Lower leg skin (tissue), 4 donors: ENCODE measurements at regions not wholly inside any gene's neighbourhood (a gene's known extent, or its start where the extent isn't known, plus 50 kb on each side); places are given as distances from the start of the nearest gene placed in this dataset.

ENCODE experiments used
- DNase-seq, 2 donors: peaks; one replicate each; pipeline ENCODE4 v3.0.0-alpha.2; 2019; ENCODE audit warnings: low spot score in 2 of 2
- H3K4me3 ChIP-seq: fragments of 200-600 bp; sonication (generic); 2 replicates; pipeline ENCODE4 v1.5.1; 2017; ENCODE audit warnings: mild to moderate bottlenecking, low read depth; ENCODE audit not compliant: poor library complexity, severe bottlenecking
- POLR2A ChIP-seq, 2 donors: fragments of 450-650 bp; IDR thresholded peaks; one replicate each; pipeline ENCODE4 v1.6.1; 2016 to 2017; ENCODE audit warnings: antibody characterized with exemption in 2 of 2, mild to moderate bottlenecking in 1 of 2, moderate library complexity in 1 of 2
- WGBS, 2 donors: methylation state at CpG; one replicate each; pipeline ENCODE4 v1.1.5; 2018; 5-methylcytosine and 5-hydroxymethylcytosine counted together
- intact Hi-C: fragments of 100-400 bp; cut with DNase I; formaldehyde crosslinking; loops from one replicate; pipeline ENCODE4 v1.15.0; 2023; ENCODE audit warnings: low total_unique reads
- TF ChIP-seq, protein P1 (sequence below), 3 donors: fragments of 450-650 bp; IDR thresholded peaks; one replicate each; pipeline ENCODE4 v1.5.1; 2016; ENCODE audit warnings: antibody characterized with exemption in 3 of 3, mild to moderate bottlenecking in 3 of 3, moderate library complexity in 2 of 3

DNA sequence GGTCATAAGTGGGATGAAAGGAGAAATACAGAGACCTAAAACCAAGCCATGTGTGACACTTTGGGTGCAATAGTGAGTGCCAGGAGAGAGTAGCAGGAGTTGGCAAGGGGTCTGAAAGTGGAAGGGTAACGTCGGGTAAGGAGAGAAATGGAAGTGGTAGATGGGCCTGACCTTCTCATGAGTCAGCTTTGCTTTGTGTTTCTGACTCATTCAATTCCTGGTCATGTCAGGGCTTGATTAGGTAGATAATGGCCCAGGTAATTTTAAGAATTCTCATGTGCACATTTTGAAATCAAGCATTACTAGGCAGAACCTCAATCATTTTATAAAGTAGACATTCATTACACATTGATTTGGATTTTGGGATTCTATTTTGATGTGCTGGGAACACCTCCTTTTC, 262.5 kb downstream of the SOX2 start:
- no peak overlapping the region for H3K4me3 ChIP-seq
- TF ChIP-seq, protein P1, sequence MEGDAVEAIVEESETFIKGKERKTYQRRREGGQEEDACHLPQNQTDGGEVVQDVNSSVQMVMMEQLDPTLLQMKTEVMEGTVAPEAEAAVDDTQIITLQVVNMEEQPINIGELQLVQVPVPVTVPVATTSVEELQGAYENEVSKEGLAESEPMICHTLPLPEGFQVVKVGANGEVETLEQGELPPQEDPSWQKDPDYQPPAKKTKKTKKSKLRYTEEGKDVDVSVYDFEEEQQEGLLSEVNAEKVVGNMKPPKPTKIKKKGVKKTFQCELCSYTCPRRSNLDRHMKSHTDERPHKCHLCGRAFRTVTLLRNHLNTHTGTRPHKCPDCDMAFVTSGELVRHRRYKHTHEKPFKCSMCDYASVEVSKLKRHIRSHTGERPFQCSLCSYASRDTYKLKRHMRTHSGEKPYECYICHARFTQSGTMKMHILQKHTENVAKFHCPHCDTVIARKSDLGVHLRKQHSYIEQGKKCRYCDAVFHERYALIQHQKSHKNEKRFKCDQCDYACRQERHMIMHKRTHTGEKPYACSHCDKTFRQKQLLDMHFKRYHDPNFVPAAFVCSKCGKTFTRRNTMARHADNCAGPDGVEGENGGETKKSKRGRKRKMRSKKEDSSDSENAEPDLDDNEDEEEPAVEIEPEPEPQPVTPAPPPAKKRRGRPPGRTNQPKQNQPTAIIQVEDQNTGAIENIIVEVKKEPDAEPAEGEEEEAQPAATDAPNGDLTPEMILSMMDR (IDR thresholded peaks at IDR 0.05): no peak
- no peak for TF ChIP-seq POLR2A (IDR thresholded peaks at IDR 0.05)
- no peak for DNase-seq
- intact Hi-C loops: no loop called here
- 43 to 68% methylated on average over 2 of the region's 2 CpGs for whole genome bisulfite sequencing, 2 donors

DNA sequence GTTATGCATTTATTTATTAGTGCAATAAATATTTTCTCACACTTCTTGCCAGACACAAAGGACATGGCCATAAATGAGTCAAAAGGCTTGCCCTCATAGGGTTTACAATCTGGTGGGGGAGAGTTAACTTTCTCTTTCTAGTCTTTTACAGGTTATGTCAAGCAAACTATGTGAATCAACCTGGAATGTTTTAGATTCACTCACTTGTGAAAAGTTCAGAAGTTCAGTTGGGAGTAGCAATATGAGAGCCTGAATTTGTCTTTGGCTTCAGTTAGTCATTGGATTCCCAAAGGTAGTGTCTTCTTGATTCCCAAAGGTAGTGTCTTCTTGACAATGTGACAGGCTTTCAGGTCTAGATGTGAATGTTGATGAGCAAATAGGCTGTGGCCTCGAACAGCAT, 264.8 kb downstream of the SOX2 start:
- DNase-seq: no peak
- no peak overlapping the region for H3K4me3 ChIP-seq
- intact Hi-C loops: no loop called here
- TF ChIP-seq POLR2A (IDR thresholded peaks at IDR 0.05): no peak
- TF ChIP-seq, protein P1 (IDR thresholded peaks at IDR 0.05): no peak
- 60 to 74% methylated on average over 1 of the region's 1 CpG for WGBS, 2 donors

DNA sequence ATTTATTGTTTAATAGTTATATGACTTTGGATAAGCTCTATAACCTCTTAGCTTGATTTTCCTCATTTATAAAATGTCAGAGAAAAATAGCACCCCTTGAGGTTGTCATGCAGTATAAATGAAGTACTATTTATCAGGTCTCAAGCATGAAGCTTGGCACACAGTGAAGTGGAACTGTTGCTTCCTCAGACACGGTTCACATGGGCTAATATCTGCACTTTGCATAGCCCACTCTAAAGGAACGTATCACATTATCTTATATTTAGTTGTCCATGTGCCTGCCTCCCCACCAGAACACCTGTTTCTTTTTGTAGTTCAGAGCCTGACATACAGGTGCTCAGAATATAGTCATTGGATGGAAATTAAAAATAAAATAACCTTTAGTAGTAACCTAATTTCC, 273.7 kb downstream of the SOX2 start:
- no peak for DNase-seq
- intact Hi-C loops: no loop called here
- TF ChIP-seq, protein P1 (IDR thresholded peaks at IDR 0.05): no peak
- TF ChIP-seq POLR2A (IDR thresholded peaks at IDR 0.05): no peak
- no peak overlapping the region for H3K4me3 ChIP-seq
- 67 to 78% methylated on average over 2 of the region's 2 CpGs for WGBS, 2 donors

DNA sequence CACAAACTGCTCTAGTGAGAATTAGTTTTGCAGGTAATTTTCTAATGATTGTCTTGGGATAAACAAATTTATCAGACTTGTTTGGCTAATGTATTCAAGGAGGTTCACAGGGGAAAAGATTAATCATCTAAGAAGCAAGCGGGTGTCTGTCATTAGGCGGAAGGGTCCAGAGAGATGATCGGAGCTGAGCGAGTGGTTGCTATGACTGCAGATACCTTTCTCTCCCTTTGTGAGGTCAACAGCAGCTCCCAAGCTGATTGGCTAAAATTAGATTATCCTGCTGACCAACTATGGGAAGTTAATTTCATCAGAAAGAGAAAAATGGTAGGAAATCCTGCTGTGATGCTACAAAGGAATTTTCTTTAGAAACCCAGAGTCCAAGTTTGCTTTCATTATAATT, 276.0 kb downstream of the SOX2 start:
- no peak for DNase-seq
- WGBS, 2 donors: 79 to 84% methylated on average over 4 of the region's 4 CpGs
- TF ChIP-seq, protein P1 (IDR thresholded peaks at IDR 0.05): no peak
- no peak for TF ChIP-seq POLR2A (IDR thresholded peaks at IDR 0.05)
- H3K4me3 ChIP-seq: no peak overlapping the region
- intact Hi-C loops: no loop called here

DNA sequence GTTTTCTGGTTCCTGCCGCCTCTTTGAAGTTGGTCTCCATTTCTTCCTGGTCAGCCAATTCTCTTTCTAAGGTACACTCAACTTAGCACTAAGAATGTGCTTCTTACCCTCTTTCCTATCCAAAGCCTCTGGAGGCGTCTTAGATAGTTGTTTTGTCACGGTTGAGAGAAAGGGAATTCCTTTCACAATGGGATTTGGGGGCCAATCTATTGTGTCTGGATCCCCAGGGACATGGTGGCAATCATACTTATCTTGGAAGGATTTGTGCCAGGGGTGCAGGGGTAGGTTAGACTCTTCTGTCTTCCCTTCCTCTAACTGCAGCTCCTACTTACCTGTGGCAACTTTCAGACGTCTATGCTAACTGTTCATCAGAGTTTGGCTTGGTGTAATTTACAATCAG, 287.1 kb downstream of the SOX2 start:
- intact Hi-C loops: no loop called here
- 81% methylated on average over 4 of the region's 4 CpGs for WGBS, 2 donors
- TF ChIP-seq, protein P1 (IDR thresholded peaks at IDR 0.05): no peak
- no peak for TF ChIP-seq POLR2A (IDR thresholded peaks at IDR 0.05)
- H3K4me3 ChIP-seq: no peak overlapping the region
- DNase-seq: no peak

DNA sequence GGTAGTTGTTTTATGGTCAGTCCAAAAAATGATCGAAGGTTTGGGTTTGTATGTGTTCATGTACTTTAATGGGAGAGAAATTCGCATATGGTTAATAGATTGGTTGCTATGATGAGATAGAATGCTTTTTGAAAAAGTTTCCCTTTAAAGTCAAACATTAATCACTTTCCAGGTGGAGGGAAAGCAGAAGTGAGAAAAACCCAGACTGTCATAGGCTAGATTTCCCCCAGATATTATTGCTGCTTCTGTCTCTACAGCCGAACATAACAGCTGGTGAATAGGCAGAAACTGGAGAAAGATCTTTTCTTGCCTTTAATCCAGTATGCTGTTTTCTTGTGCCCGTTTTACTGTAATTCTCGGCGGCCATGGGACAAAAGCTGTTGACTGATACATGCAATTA, 287.6 kb downstream of the SOX2 start:
- no peak for DNase-seq
- H3K4me3 ChIP-seq: no peak overlapping the region
- no peak for TF ChIP-seq POLR2A (IDR thresholded peaks at IDR 0.05)
- TF ChIP-seq, protein P1 (IDR thresholded peaks at IDR 0.05): no peak
- 86 to 88% methylated on average over 6 of the region's 6 CpGs for WGBS, 2 donors
- intact Hi-C loops: no loop called here
